Gastrocnemius medialis (tissue), 4 donors: ENCODE measurements at regions not wholly inside any gene's neighbourhood (a gene's known extent, or its start where the extent isn't known, plus 50 kb on each side); places are given as distances from the start of the nearest gene placed in this dataset.

ENCODE experiments used
- ATAC-seq, 2 donors: fragments of 150-250 bp; one replicate each; pipeline ENCODE4 v1.9.1; 2016
- DNase-seq, 2 donors: peaks; one replicate each; pipeline ENCODE4 v3.0.0-alpha.2; 2019
- H3K27ac ChIP-seq, 4 donors: fragments of 200-600 bp; sonication (generic); 1 replicate in 1 of 4; 2 replicates in 3 of 4; pipeline ENCODE4 v1.5.1; 2016 to 2018; ENCODE audit warnings: mild to moderate bottlenecking in 2 of 4, moderate library complexity in 1 of 4
- H3K27me3 ChIP-seq, 3 donors: fragments of 200-600 bp; sonication (generic) in 2 of 3; 1 replicate in 1 of 3; 2 replicates in 2 of 3; pipeline versions ENCODE4 v1.5.1 to v1.6.0; 2016 to 2019; ENCODE audit warnings: mild to moderate bottlenecking in 1 of 3, moderate library complexity in 1 of 3
- H3K36me3 ChIP-seq, 2 donors: fragments of 200-600 bp; sonication (generic) in 1 of 2; one replicate each; pipeline ENCODE4 v1.5.1; 2017 to 2018
- H3K4me1 ChIP-seq, 2 donors: fragments of 200-600 bp; sonication (generic) in 1 of 2; one replicate each; pipeline ENCODE4 v1.5.1; 2016 to 2017; ENCODE audit warnings: mild to moderate bottlenecking in 2 of 2
- H3K4me3 ChIP-seq, 4 donors: fragments of 200-600 bp; sonication (generic) in 3 of 4; 1 replicate in 1 of 4; 2 replicates in 3 of 4; pipeline ENCODE4 v1.5.1; 2016 to 2019; ENCODE audit warnings: mild to moderate bottlenecking in 2 of 4
- H3K9me3 ChIP-seq, 3 donors: fragments of 200-600 bp; sonication (generic) in 2 of 3; 1 replicate in 1 of 3; 2 replicates in 2 of 3; pipeline ENCODE4 v1.5.1; 2016 to 2019
- CTCF ChIP-seq, 5 experiments: fragments of 450-650 bp in 3 of 5; fragments of 200-600 bp in 2 of 5; sonication (generic) in 2 of 5; IDR thresholded peaks in 4 of 5; conservative IDR thresholded peaks in 1 of 5; 1 replicate in 4 of 5; 2 replicates in 1 of 5; pipeline ENCODE4 v1.5.1; 2016 to 2019; ENCODE audit warnings: antibody characterized with exemption in 5 of 5, mild to moderate bottlenecking in 3 of 5, moderate library complexity in 3 of 5
- POLR2A ChIP-seq, 2 donors: fragments of 450-650 bp; IDR thresholded peaks; one replicate each; pipeline ENCODE4 v1.6.1; 2017; ENCODE audit warnings: antibody characterized with exemption in 2 of 2, mild to moderate bottlenecking in 2 of 2, moderate library complexity in 2 of 2
- in situ Hi-C, 4 donors: fragments of 200-750 bp; cut with MboI; loops; one replicate each; pipeline versions ENCODE4 v1.15.0 to v1.8.0; 2017; ENCODE audit warnings: low sequenced_read_pairs in 4 of 4
- intact Hi-C: fragments of 100-400 bp; cut with DNase I; formaldehyde crosslinking; loops from one replicate; pipeline ENCODE4 v1.15.1; 2023; ENCODE audit warnings: low total_unique reads

GRCh38 chr4:82005158-82005557 is 368.6 kb downstream of the HNRNPD start:
- no peaks in the 10 kb centered on the region for H3K9me3 ChIP-seq
- no peak overlapping the region for H3K27ac ChIP-seq
- TF ChIP-seq CTCF (IDR thresholded peaks at IDR 0.05 in 4 of 5, conservative IDR thresholded peaks at IDR 0.05 in 1 of 5) (no peak), POLR2A (IDR thresholded peaks at IDR 0.05) (no peak)
- H3K4me3 ChIP-seq: no peak overlapping the region
- H3K27me3 ChIP-seq: no peaks in the 10 kb centered on the region
- no peaks in the 10 kb centered on the region for H3K36me3 ChIP-seq
- DNase-seq (no peak), ATAC-seq (no peak)
- H3K4me1 ChIP-seq: no peaks in the 10 kb centered on the region
- intact Hi-C loops: no loop called here
- in situ Hi-C loops: no loop called here

- no peaks in the 10 kb centered on the region for H3K36me3 ChIP-seq
- no peak for ATAC-seq
- TF ChIP-seq CTCF (IDR thresholded peaks at IDR 0.05 in 4 of 5, conservative IDR thresholded peaks at IDR 0.05 in 1 of 5) (no peak), POLR2A (IDR thresholded peaks at IDR 0.05) (no peak)
- no peaks in the 10 kb centered on the region for H3K27me3 ChIP-seq
- no peaks in the 10 kb centered on the region for H3K4me1 ChIP-seq
- intact Hi-C loops (no loop called here), in situ Hi-C loops (no loop called here)
- no peaks in the 10 kb centered on the region for H3K9me3 ChIP-seq
- DNase-seq: no peak
- no peak overlapping the region for H3K4me3 ChIP-seq
- H3K27ac ChIP-seq: no peak overlapping the region
Measured at GRCh38 chr4:81997313-81997712, 376.5 kb downstream of the HNRNPD start.

GRCh38 chr4:81990898-81991297 is 382.9 kb downstream of the HNRNPD start:
- ATAC-seq (no peak), DNase-seq (no peak)
- TF ChIP-seq CTCF (IDR thresholded peaks at IDR 0.05 in 4 of 5, conservative IDR thresholded peaks at IDR 0.05 in 1 of 5) (no peak), POLR2A (IDR thresholded peaks at IDR 0.05) (no peak)
- intact Hi-C loops (no loop called here), in situ Hi-C loops (no loop called here)
- Histone ChIP-seq H3K9me3 (no peaks in the 10 kb centered on the region), H3K27me3 (no peaks in the 10 kb centered on the region), H3K27ac (no peak overlapping the region), H3K4me1 (no peaks in the 10 kb centered on the region), H3K4me3 (no peak overlapping the region), H3K36me3 (no peaks in the 10 kb centered on the region)

GRCh38 chr4:81990211-81990610 is 383.6 kb downstream of the HNRNPD start:
- Histone ChIP-seq H3K36me3 (no peaks in the 10 kb centered on the region), H3K9me3 (no peaks in the 10 kb centered on the region), H3K27me3 (no peaks in the 10 kb centered on the region), H3K4me3 (no peak overlapping the region), H3K27ac (no peak overlapping the region), H3K4me1 (no peaks in the 10 kb centered on the region)
- intact Hi-C loops: no loop called here
- ATAC-seq: no peak
- no peak for TF ChIP-seq CTCF (IDR thresholded peaks at IDR 0.05 in 4 of 5, conservative IDR thresholded peaks at IDR 0.05 in 1 of 5)
- TF ChIP-seq POLR2A (IDR thresholded peaks at IDR 0.05): no peak
- in situ Hi-C loops: no loop called here
- DNase-seq: no peak

- no peaks in the 10 kb centered on the region for H3K27me3 ChIP-seq
- TF ChIP-seq POLR2A (IDR thresholded peaks at IDR 0.05) (no peak), CTCF (IDR thresholded peaks at IDR 0.05 in 4 of 5, conservative IDR thresholded peaks at IDR 0.05 in 1 of 5) (no peak)
- no peak overlapping the region for H3K4me3 ChIP-seq
- in situ Hi-C loops: no loop called here
- H3K27ac ChIP-seq: no peak overlapping the region
- H3K36me3 ChIP-seq: no peaks in the 10 kb centered on the region
- H3K9me3 ChIP-seq: no peaks in the 10 kb centered on the region
- intact Hi-C loops: no loop called here
- H3K4me1 ChIP-seq: no peaks in the 10 kb centered on the region
- DNase-seq: no peak
- no peak for ATAC-seq
Measured at GRCh38 chr4:81989202-81989601, 384.6 kb downstream of the HNRNPD start.
